Activated CD8-positive, alpha-beta T cell treated with anti-CD3 and anti-CD28 coated beads for 36 hours (primary cell): ENCODE measurements at regions not wholly inside any gene's neighbourhood (a gene's known extent, or its start where the extent isn't known, plus 50 kb on each side); places are given as distances from the start of the nearest gene placed in this dataset.

Source experiments
- ATAC-seq: fragments of 200-7000 bp; cut with Tn5 transposase; one replicate; pipeline ENCODE4 v1.10.0; 2021; ENCODE audit warnings: mild to moderate bottlenecking, moderate library complexity
- CTCF ChIA-PET: fragments of 350-600 bp; sonication (Branson Sonifier 250); formaldehyde crosslinking; loops from one replicate; lab custom pipeline; 2021; ENCODE audit warnings: antibody characterized with exemption; lab: Charles Lee
- POLR2A ChIA-PET: fragments of 350-600 bp; sonication (Branson Sonifier 250); formaldehyde crosslinking; loops from one replicate; lab custom pipeline; 2021; ENCODE audit warnings: antibody characterized with exemption; lab: Charles Lee
- DNase-seq: peaks from one replicate; pipeline ENCODE4 v3.0.0-alpha.2; 2020
- H3K27ac Mint-ChIP-seq: one replicate; pipeline ENCODE4 v1.8.0; 2021; ENCODE audit warnings: mild to moderate bottlenecking, mixed read lengths
- H3K27me3 Mint-ChIP-seq: one replicate; pipeline ENCODE4 v1.8.0; 2021; ENCODE audit warnings: mixed read lengths
- H3K36me3 Mint-ChIP-seq: one replicate; pipeline ENCODE4 v1.8.0; 2021; ENCODE audit warnings: low read depth, mixed read lengths
- H3K4me1 Mint-ChIP-seq: one replicate; pipeline ENCODE4 v1.8.0; 2021; ENCODE audit warnings: low read depth, mixed read lengths
- H3K4me3 Mint-ChIP-seq: one replicate; pipeline ENCODE4 v1.8.0; 2021; ENCODE audit warnings: mild to moderate bottlenecking, moderate library complexity, mixed read lengths
- H3K9me3 Mint-ChIP-seq: one replicate; pipeline ENCODE4 v1.8.0; 2021; ENCODE audit warnings: mixed read lengths
- intact Hi-C: fragments of 100-400 bp; cut with micrococcal nuclease; formaldehyde crosslinking; loops from one replicate; pipeline ENCODE4 v1.10.0; 2022
- TF ChIP-seq, protein P1 (sequence below): fragments of 200-600 bp; IDR thresholded peaks from one replicate; pipeline ENCODE4 v1.8.0; 2022; ENCODE audit warnings: antibody characterized with exemption, mild to moderate bottlenecking

DNA sequence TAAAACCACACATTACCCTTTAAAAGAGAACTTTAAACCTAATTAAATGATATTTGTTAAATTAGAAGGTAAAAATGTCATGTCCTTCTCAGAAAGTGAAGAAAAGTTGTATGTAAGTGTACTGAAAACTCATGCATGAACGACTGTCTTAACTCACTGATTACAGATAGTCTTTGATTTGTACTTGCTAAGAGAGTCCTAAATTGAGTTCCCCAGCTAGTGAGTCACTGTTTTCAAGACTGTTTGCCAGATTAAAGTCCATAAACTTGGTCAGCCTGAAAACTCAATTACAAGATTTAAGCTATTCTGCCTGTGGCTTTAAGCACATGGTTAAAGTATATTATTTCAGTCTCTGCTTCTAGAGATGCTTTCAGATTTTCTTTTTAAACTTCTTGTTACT lies 124.9 kb upstream of the ZCCHC13 start:
- POLR2A ChIA-PET = no interaction called here
- ATAC-seq (no peak), DNase-seq (no peak)
- Mint-ChIP-seq H3K27me3 (no peaks in the 10 kb centered on the region), H3K4me1 (no peaks in the 10 kb centered on the region), H3K36me3 (peaks cover 4% of the 10 kb centered on the region), H3K4me3 (no peak overlapping the region), H3K27ac (no peak overlapping the region), H3K9me3 (no peaks in the 10 kb centered on the region)
- TF ChIP-seq, protein P1, sequence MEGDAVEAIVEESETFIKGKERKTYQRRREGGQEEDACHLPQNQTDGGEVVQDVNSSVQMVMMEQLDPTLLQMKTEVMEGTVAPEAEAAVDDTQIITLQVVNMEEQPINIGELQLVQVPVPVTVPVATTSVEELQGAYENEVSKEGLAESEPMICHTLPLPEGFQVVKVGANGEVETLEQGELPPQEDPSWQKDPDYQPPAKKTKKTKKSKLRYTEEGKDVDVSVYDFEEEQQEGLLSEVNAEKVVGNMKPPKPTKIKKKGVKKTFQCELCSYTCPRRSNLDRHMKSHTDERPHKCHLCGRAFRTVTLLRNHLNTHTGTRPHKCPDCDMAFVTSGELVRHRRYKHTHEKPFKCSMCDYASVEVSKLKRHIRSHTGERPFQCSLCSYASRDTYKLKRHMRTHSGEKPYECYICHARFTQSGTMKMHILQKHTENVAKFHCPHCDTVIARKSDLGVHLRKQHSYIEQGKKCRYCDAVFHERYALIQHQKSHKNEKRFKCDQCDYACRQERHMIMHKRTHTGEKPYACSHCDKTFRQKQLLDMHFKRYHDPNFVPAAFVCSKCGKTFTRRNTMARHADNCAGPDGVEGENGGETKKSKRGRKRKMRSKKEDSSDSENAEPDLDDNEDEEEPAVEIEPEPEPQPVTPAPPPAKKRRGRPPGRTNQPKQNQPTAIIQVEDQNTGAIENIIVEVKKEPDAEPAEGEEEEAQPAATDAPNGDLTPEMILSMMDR = no peak
- intact Hi-C loops = no loop called here
- CTCF ChIA-PET = no interaction called here

DNA sequence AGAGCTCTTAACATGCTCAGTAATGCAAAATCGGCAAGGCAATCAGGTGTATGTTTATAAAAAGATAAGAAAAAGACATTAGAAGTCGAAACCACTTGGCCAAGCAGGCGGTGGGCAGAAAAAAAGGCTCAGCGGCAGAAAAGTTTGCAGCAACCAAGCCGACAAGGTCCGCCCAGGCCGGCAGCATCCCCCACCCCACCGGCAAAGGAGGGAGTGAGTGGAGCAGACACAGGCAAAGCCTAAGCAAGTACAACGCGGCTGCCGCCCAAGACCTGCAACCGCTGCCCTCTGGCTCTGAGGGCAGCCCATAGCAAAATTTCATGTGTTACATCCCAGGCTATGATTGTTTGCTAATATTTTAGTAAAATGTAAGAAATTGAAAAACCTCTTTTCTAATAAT lies 125.4 kb upstream of the ZCCHC13 start:
- H3K36me3 Mint-ChIP-seq = peaks cover 4% of the 10 kb centered on the region
- POLR2A ChIA-PET = no interaction called here

DNA sequence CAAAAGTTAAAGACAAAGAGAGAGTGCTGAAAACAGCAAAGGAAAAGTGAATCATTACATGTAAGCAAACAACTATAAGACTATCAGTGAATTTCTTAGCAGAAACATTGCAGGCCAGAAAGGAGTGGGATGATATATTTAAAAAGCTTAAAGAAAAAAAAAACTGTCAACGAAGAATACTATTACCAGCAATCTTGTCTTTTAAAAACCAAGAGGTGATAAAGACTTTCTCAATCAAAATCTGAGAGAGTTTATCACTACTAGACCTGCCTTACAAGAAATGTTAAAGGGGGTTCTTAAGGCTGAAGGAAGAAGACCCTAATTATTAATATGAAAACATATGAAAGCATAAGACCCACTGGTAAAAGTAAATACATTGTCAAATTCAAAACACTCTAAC lies 132.5 kb upstream of the ZCCHC13 start:
- intact Hi-C loops = no loop called here
- ChIA-PET CTCF (no interaction called here), POLR2A (no interaction called here)
- Mint-ChIP-seq H3K9me3 (peaks cover 11% of the 10 kb centered on the region), H3K36me3 (peaks cover 11% of the 10 kb centered on the region), H3K4me1 (no peaks in the 10 kb centered on the region), H3K4me3 (no peak overlapping the region), H3K27me3 (no peaks in the 10 kb centered on the region), H3K27ac (no peak overlapping the region)
- ATAC-seq (no peak), DNase-seq (no peak)
- TF ChIP-seq, protein P1 = no peak

More for the DNA sequence above, 125.4 kb upstream of the ZCCHC13 start:
- CTCF ChIA-PET = no interaction called here
- intact Hi-C loops = no loop called here
- Mint-ChIP-seq H3K27me3 (no peaks in the 10 kb centered on the region), H3K9me3 (no peaks in the 10 kb centered on the region), H3K4me3 (no peak overlapping the region), H3K27ac (no peak overlapping the region), H3K4me1 (no peaks in the 10 kb centered on the region)
- TF ChIP-seq, protein P1 = no peak
- DNase-seq (no peak), ATAC-seq (no peak)

DNA sequence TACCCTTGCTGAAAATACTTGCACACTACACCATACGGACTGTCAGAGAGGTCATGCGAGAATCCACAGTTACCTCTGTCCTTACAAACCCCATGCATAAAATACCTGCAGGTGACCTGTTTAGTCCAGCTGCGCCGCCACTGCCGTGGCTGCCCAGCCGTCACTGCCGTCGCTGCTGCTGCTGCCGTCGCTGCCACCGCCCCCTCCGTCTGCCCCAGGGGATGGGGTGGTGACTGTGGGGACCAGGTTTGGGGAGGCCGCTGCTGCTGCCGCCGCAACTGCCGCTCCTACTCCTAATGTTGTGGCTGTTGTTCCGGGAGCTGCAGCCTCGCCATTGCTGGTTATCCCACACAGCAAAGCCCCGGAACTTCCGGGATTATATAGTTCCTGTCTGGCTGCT lies 141.8 kb upstream of the ZCCHC13 start:
- ChIA-PET CTCF (no interaction called here), POLR2A (no interaction called here)
- H3K4me3 Mint-ChIP-seq = no peak overlapping the region
- no peaks in the 10 kb centered on the region for H3K36me3 Mint-ChIP-seq
- H3K27me3 Mint-ChIP-seq = no peaks in the 10 kb centered on the region
- ATAC-seq = no peak
- no peak overlapping the region for H3K27ac Mint-ChIP-seq
- TF ChIP-seq, protein P1 = no peak
- DNase-seq = no peak
- no peaks in the 10 kb centered on the region for H3K9me3 Mint-ChIP-seq
- intact Hi-C loops = no loop called here
- H3K4me1 Mint-ChIP-seq = no peaks in the 10 kb centered on the region

DNA sequence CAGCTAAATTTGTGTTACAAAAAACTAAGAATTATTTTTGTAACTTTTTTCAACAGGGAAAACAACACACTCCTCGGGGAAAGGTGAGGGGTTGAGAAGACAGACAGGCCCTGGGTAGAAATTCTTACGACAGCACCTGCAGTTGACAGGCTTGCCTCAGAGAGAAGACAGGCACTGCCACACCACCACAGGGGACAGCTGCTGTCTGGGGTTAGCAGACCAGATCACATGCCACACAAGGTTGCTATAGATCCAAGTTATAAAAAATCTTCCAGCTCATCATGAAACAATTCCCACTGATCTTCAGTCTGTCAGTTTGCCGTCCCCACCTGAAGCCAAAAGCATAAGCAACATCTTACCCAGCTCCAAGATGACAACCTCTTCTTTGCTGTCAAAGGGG lies 143.2 kb upstream of the ZCCHC13 start:
- intact Hi-C loops = no loop called here
- Mint-ChIP-seq H3K27me3 (no peaks in the 10 kb centered on the region), H3K4me1 (no peaks in the 10 kb centered on the region), H3K4me3 (no peak overlapping the region), H3K36me3 (no peaks in the 10 kb centered on the region), H3K27ac (no peak overlapping the region), H3K9me3 (no peaks in the 10 kb centered on the region)
- POLR2A ChIA-PET = no interaction called here
- DNase-seq = no peak
- ATAC-seq = no peak
- CTCF ChIA-PET = no interaction called here
- TF ChIP-seq, protein P1 = no peak
